Astrocyte of the spinal cord (primary cell): ENCODE measurements at regions not wholly inside any gene's neighbourhood (a gene's known extent, or its start where the extent isn't known, plus 50 kb on each side); places are given as distances from the start of the nearest gene placed in this dataset.

Experiments
- DNase-seq: peaks from one replicate; pipeline ENCODE4 v3.0.0; 2011; ENCODE audit warnings: low read depth, low spot score
- H3K4me3 ChIP-seq: 2 replicates; pipeline ENCODE4 v1.5.1; 2011; ENCODE audit warnings: low read depth, mild to moderate bottlenecking, low read length, moderate library complexity
- in situ Hi-C: cut with HindIII; loops from 2 replicates; pipeline ENCODE4 v1.10.0; 2017; ENCODE audit warnings: low sequenced_read_pairs
- TF ChIP-seq, protein P1 (sequence below): IDR thresholded peaks from 2 replicates; pipeline ENCODE4 v1.5.1; 2012; ENCODE audit warnings: low read depth, mild to moderate bottlenecking, low read length, inconsistent platforms

DNA sequence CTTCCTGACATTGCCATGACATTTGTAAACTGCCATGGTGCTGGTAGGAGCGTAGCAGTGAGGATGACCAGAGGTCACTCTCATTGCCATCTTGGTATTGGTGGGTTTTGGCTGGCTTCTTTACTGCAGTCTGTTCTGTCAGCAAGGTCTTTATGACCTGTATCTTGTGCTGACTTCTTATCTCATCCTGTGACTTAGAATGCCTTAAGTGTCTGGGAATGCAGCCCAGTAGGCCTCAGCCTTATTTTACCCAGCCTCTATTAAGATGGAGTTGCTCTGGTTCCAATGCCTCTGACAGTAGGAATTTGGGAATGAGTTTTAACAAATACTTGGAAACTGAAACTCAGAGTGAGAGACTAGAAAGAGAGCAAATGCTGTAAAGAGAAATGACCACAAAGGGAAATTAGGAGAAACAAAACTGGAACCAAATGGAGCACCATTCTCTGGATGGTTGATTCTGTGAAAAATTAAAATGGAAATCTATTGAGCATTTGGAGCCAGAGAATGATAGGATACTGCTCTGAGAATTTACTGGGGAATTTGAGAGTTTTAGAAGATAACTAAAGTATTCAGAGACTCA lies 50.1 kb upstream of the RHOU start:
- DNase-seq = no peak
- no peak overlapping the region for H3K4me3 ChIP-seq
- in situ Hi-C loops = no loop called here
- TF ChIP-seq, protein P1, sequence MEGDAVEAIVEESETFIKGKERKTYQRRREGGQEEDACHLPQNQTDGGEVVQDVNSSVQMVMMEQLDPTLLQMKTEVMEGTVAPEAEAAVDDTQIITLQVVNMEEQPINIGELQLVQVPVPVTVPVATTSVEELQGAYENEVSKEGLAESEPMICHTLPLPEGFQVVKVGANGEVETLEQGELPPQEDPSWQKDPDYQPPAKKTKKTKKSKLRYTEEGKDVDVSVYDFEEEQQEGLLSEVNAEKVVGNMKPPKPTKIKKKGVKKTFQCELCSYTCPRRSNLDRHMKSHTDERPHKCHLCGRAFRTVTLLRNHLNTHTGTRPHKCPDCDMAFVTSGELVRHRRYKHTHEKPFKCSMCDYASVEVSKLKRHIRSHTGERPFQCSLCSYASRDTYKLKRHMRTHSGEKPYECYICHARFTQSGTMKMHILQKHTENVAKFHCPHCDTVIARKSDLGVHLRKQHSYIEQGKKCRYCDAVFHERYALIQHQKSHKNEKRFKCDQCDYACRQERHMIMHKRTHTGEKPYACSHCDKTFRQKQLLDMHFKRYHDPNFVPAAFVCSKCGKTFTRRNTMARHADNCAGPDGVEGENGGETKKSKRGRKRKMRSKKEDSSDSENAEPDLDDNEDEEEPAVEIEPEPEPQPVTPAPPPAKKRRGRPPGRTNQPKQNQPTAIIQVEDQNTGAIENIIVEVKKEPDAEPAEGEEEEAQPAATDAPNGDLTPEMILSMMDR = no peak
